SJCRH30 (cell line): ENCODE measurements at regions not wholly inside any gene's neighbourhood (a gene's known extent, or its start where the extent isn't known, plus 50 kb on each side); places are given as distances from the start of the nearest gene placed in this dataset.

Source experiments
- DNase-seq, 2 experiments: peaks; one replicate each; pipeline ENCODE4 v3.0.0-alpha.2; 2015 to 2020
- H3K27ac ChIP-seq: fragments of 250-450 bp; sonication (Bioruptor Pico); 2 replicates; pipeline ENCODE4 v1.5.1; 2020; ENCODE audit warnings: mild to moderate bottlenecking, moderate library complexity
- H3K27me3 ChIP-seq: fragments of 250-450 bp; sonication (Bioruptor Pico); 2 replicates; pipeline ENCODE4 v1.5.1; 2020; ENCODE audit warnings: mild to moderate bottlenecking, moderate library complexity
- H3K36me3 ChIP-seq: fragments of 250-450 bp; sonication (Bioruptor Pico); 2 replicates; pipeline ENCODE4 v1.5.1; 2020; ENCODE audit warnings: mild to moderate bottlenecking, moderate library complexity
- H3K4me1 ChIP-seq: fragments of 250-450 bp; sonication (Bioruptor Pico); 2 replicates; pipeline ENCODE4 v1.5.1; 2020; ENCODE audit warnings: mild to moderate bottlenecking, moderate library complexity
- H3K4me3 ChIP-seq: fragments of 250-450 bp; sonication (Bioruptor Pico); 2 replicates; pipeline ENCODE4 v1.5.1; 2020; ENCODE audit warnings: mild to moderate bottlenecking, moderate library complexity
- H3K9me3 ChIP-seq: fragments of 250-450 bp; sonication (Bioruptor Pico); replicated peaks from 2 replicates; pipeline ENCODE4 v1.5.1; 2020; ENCODE audit warnings: mild to moderate bottlenecking, moderate library complexity

- Histone ChIP-seq H3K4me3 (no peak overlapping the region), H3K27ac (no peak overlapping the region), H3K36me3 (no peaks in the 10 kb centered on the region), H3K27me3 (peaks cover 31% of the 10 kb centered on the region), H3K4me1 (no peaks in the 10 kb centered on the region), H3K9me3 (no peaks in the 10 kb centered on the region)
- DNase-seq: no peak
Observed at GRCh38 chr22:49242480-49242879, 585.2 kb downstream of the BRD1 start.

DNA sequence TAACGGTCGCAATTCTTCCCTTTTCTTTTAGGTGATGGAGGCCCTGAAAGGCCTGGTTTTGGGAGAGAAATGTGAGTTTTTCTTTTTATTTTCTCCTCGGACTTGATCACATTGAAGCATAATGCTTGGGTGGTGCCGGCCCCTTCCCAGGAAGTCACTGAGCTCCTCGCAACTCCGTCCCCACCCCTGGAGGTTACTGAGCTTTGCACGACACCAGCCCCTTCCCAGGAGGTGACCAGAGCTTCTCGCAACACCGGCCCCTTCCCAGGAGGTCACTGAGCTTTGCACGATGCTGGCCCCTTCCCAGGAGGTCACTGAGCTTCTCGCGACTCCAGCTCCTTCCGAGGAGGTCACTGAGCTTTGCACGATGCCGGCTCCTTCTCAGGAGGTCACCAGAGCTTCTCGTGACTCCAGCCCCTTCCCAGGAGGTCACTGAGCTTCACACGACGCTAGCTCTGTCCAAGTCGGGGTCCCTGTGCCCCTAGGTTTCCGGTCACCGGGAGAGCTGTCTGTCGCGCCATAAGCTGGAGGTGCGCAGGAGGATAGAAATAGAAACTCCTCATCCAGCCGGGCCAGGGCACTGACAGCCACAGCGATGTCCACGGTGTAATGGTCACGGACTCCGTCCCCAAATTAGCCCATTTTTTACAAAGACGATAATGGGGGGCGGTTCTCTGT lies 586.4 kb downstream of the BRD1 start:
- no peaks in the 10 kb centered on the region for H3K36me3 ChIP-seq

DNA sequence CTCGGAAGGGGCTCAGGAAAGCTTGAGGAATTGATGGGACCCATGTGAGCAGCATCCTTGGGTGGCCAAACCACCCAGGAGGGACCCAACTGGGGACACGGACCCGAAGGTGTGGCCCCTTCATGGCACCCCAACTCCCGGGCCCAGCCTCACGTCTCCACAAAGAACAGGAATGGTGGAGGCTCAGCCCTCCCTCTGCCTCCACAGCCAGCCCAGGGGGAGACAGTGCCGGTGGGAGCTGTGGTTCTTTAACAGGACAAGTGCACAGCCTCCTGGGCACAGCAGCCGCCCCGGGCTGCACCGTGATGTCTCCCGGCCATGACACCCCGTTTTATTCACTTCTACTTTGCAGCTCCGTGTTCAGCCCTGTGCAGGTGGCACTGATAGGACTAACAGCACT lies 587.2 kb downstream of the BRD1 start:
- Histone ChIP-seq H3K4me3 (no peak overlapping the region), H3K27me3 (peaks cover 41% of the 10 kb centered on the region), H3K36me3 (no peaks in the 10 kb centered on the region), H3K9me3 (no peaks in the 10 kb centered on the region), H3K27ac (no peak overlapping the region), H3K4me1 (no peaks in the 10 kb centered on the region)
- DNase-seq: no peak

More for the DNA sequence above, 586.4 kb downstream of the BRD1 start:
- no peak overlapping the region for H3K4me3 ChIP-seq
- H3K27me3 ChIP-seq: peaks cover 32% of the 10 kb centered on the region
- H3K27ac ChIP-seq: no peak overlapping the region
- no peak for DNase-seq
- H3K9me3 ChIP-seq: no peaks in the 10 kb centered on the region
- H3K4me1 ChIP-seq: no peaks in the 10 kb centered on the region

- Histone ChIP-seq H3K9me3 (no peaks in the 10 kb centered on the region), H3K36me3 (no peaks in the 10 kb centered on the region), H3K4me3 (no peak overlapping the region), H3K4me1 (no peaks in the 10 kb centered on the region), H3K27me3 (peaks cover 41% of the 10 kb centered on the region), H3K27ac (no peak overlapping the region)
- DNase-seq: no peak
Observed at GRCh38 chr22:49240016-49240380, 587.7 kb downstream of the BRD1 start.

DNA sequence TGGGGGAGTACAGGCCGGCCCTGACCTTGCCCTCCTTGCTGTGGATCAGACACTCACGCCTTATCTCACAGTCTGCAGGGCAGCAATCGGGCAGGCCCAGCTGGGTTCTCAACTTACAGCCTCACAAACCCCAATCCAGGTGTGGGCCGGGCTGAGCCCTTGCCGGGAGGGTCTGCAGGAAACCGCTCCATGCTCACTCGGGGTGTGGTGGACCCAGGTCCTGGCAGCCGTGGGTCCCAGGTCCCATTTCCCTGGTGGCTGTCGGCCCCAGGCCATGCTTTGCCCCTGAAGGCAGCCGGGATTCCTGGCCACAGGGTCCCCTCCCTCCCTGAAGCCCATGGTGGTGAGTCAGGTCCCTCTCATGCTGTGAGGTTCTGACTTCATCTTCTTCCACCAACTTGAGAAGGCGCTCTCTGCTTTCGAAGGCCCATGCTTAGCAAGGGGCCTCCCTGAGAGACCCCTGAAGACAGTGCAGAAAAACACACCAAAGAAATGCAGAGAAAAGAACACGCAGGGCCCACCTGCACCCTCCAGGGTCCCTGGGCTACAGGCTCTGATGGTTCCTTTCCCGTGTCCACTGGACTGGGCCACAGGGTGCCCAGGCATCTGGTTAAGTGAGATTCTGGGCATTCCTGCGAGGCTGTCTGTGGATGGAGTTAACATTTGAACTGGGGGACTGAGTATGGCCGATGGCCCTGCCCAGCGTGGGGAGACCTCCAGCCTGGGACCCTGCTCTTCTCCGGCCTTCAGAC lies 588.2 kb downstream of the BRD1 start:
- Histone ChIP-seq H3K4me3 (no peak overlapping the region), H3K27me3 (peaks cover 43% of the 10 kb centered on the region), H3K27ac (no peak overlapping the region), H3K9me3 (no peaks in the 10 kb centered on the region), H3K36me3 (no peaks in the 10 kb centered on the region), H3K4me1 (no peaks in the 10 kb centered on the region)
- DNase-seq: no peak

- no peak overlapping the region for H3K27ac ChIP-seq
- no peaks in the 10 kb centered on the region for H3K9me3 ChIP-seq
- DNase-seq: no peak
- H3K36me3 ChIP-seq: no peaks in the 10 kb centered on the region
- H3K4me1 ChIP-seq: no peaks in the 10 kb centered on the region
- no peak overlapping the region for H3K4me3 ChIP-seq
- peaks cover 52% of the 10 kb centered on the region for H3K27me3 ChIP-seq
Observed at GRCh38 chr22:49238181-49239141, 589.2 kb downstream of the BRD1 start.

GRCh38 chr22:49237703-49238102 lies 590.0 kb downstream of the BRD1 start:
- Histone ChIP-seq H3K4me3 (no peak overlapping the region), H3K27ac (no peak overlapping the region), H3K4me1 (no peaks in the 10 kb centered on the region), H3K36me3 (no peaks in the 10 kb centered on the region), H3K9me3 (no peaks in the 10 kb centered on the region), H3K27me3 (peaks cover 60% of the 10 kb centered on the region)
- DNase-seq: no peak

GRCh38 chr22:49237279-49237678 lies 590.4 kb downstream of the BRD1 start:
- no peaks in the 10 kb centered on the region for H3K4me1 ChIP-seq
- H3K4me3 ChIP-seq: no peak overlapping the region
- H3K9me3 ChIP-seq: no peaks in the 10 kb centered on the region
- H3K27me3 ChIP-seq: peaks cover 64% of the 10 kb centered on the region
- DNase-seq: no peak
- no peaks in the 10 kb centered on the region for H3K36me3 ChIP-seq
- no peak overlapping the region for H3K27ac ChIP-seq

GRCh38 chr22:49236541-49237075 lies 591.1 kb downstream of the BRD1 start:
- no peaks in the 10 kb centered on the region for H3K4me1 ChIP-seq
- no peaks in the 10 kb centered on the region for H3K9me3 ChIP-seq
- no peak overlapping the region for H3K4me3 ChIP-seq
- H3K36me3 ChIP-seq: no peaks in the 10 kb centered on the region
- H3K27ac ChIP-seq: no peak overlapping the region
- no peak for DNase-seq
- peaks cover 68% of the 10 kb centered on the region for H3K27me3 ChIP-seq

- Histone ChIP-seq H3K36me3 (no peaks in the 10 kb centered on the region), H3K27me3 (peaks cover 60% of the 10 kb centered on the region), H3K4me3 (no peak overlapping the region), H3K4me1 (no peaks in the 10 kb centered on the region), H3K27ac (no peak overlapping the region), H3K9me3 (no peaks in the 10 kb centered on the region)
- DNase-seq: no peak
Observed at GRCh38 chr22:49235463-49236300, 592.0 kb downstream of the BRD1 start.

GRCh38 chr22:49234459-49234858 lies 593.2 kb downstream of the BRD1 start:
- no peaks in the 10 kb centered on the region for H3K4me1 ChIP-seq
- no peaks in the 10 kb centered on the region for H3K36me3 ChIP-seq
- peaks cover 49% of the 10 kb centered on the region for H3K27me3 ChIP-seq
- H3K27ac ChIP-seq: no peak overlapping the region
- DNase-seq: no peak
- H3K9me3 ChIP-seq: no peaks in the 10 kb centered on the region
- H3K4me3 ChIP-seq: no peak overlapping the region

DNA sequence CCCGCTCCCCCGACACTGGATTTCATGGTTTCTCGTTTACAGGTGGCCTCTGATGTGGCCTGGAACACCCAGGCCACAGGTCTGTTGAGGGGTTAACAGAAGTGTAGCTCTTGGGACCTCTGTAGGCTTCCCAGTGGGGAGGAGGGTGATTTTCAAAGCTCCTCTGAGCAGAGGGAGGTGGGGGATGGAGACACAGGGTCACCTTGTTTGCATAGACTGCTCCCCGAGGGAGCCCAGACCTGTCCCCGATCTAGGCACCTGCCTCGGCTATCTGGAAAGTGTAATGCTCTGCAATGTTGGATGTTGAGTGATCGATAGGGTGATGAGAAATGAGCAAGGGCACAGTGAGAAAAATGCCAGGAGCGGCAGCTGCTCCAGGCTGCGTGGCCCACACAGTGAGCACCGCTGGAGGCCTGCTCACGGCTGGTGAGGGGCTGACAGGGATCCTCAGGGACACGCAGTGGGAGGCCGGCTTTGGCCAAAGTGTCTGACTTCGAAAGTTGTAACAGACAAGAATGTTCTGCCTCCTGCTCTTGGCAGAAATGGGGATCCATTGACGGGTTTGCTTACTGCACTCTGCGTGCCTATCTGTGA lies 594.1 kb downstream of the BRD1 start:
- no peak for DNase-seq
- H3K36me3 ChIP-seq: no peaks in the 10 kb centered on the region
- H3K9me3 ChIP-seq: no peaks in the 10 kb centered on the region

GRCh38 chr22:49232319-49233067 lies 595.2 kb downstream of the BRD1 start:
- Histone ChIP-seq H3K36me3 (no peaks in the 10 kb centered on the region), H3K27ac (no peak overlapping the region), H3K4me3 (no peak overlapping the region), H3K9me3 (no peaks in the 10 kb centered on the region), H3K4me1 (no peaks in the 10 kb centered on the region), H3K27me3 (peaks cover 42% of the 10 kb centered on the region)
- DNase-seq: no peak

More for the DNA sequence above, 594.1 kb downstream of the BRD1 start:
- H3K27ac ChIP-seq: no peak overlapping the region
- H3K4me3 ChIP-seq: no peak overlapping the region
- peaks cover 42% of the 10 kb centered on the region for H3K27me3 ChIP-seq
- no peaks in the 10 kb centered on the region for H3K4me1 ChIP-seq
